GM23338 (cell line): ENCODE measurements at regions not wholly inside any gene's neighbourhood (a gene's known extent, or its start where the extent isn't known, plus 50 kb on each side); places are given as distances from the start of the nearest gene placed in this dataset.

Experiments used
- ATAC-seq: fragments of 200-7000 bp; cut with Tn5 transposase; 3 replicates; pipeline ENCODE4 v1.9.1; 2020
- DNase-seq: peaks from one replicate; pipeline ENCODE4 v3.0.0-alpha.2; 2015; ENCODE audit warnings: low spot score
- H2AFZ ChIP-seq: fragments of 200-600 bp; sonication (generic); 2 replicates; pipeline ENCODE4 v1.8.0; 2016; ENCODE audit warnings: antibody characterized with exemption, mild to moderate bottlenecking, moderate library complexity
- H3F3A ChIP-seq: fragments of 200-600 bp; sonication (generic); replicated peaks from 2 replicates; pipeline ENCODE4 v1.8.0; 2017; ENCODE audit warnings: antibody characterized with exemption, mixed run types, low read depth
- H3K27ac ChIP-seq: fragments of 200-600 bp; sonication (generic); 2 replicates; pipeline ENCODE4 v1.6.1; 2016; ENCODE audit warnings: low read depth
- H3K27me3 ChIP-seq: fragments of 200-600 bp; sonication (generic); 2 replicates; pipeline ENCODE4 v1.8.0; 2016; ENCODE audit warnings: mild to moderate bottlenecking, mixed run types, moderate library complexity; ENCODE audit not compliant: insufficient read depth
- H3K36me3 ChIP-seq: fragments of 200-600 bp; sonication (generic); 2 replicates; pipeline ENCODE4 v1.8.0; 2016; ENCODE audit warnings: mild to moderate bottlenecking; ENCODE audit not compliant: insufficient read depth
- H3K4me1 ChIP-seq: fragments of 200-600 bp; sonication (generic); 2 replicates; pipeline ENCODE4 v1.8.0; 2016; ENCODE audit warnings: mild to moderate bottlenecking, moderate library complexity; ENCODE audit not compliant: insufficient read depth
- H3K4me2 ChIP-seq: fragments of 200-600 bp; sonication (generic); 2 replicates; pipeline ENCODE4 v1.7.1; 2017; ENCODE audit warnings: mixed run types
- H3K4me3 ChIP-seq: fragments of 200-600 bp; sonication (generic); 2 replicates; pipeline ENCODE4 v1.6.1; 2016; ENCODE audit warnings: mixed run types
- H3K79me2 ChIP-seq: fragments of 200-600 bp; sonication (generic); replicated peaks from 2 replicates; pipeline ENCODE4 v1.8.0; 2017; ENCODE audit warnings: mild to moderate bottlenecking; ENCODE audit not compliant: insufficient read depth
- H3K9me2 ChIP-seq: fragments of 200-600 bp; sonication (generic); 2 replicates; pipeline ENCODE4 v1.8.0; 2017; ENCODE audit not compliant: insufficient read depth
- H4K20me1 ChIP-seq: fragments of 200-600 bp; sonication (generic); replicated peaks from 2 replicates; pipeline ENCODE4 v1.8.0; 2017; ENCODE audit warnings: mild to moderate bottlenecking; ENCODE audit not compliant: insufficient read depth
- H3K27ac Mint-ChIP-seq: 2 replicates; pipeline ENCODE4 v1.8.0; 2020; ENCODE audit warnings: inconsistent platforms, mild to moderate bottlenecking, moderate library complexity, mixed read lengths
- H3K27me3 Mint-ChIP-seq: 3 replicates; pipeline ENCODE4 v1.8.0; 2022; ENCODE audit warnings: low read depth, mild to moderate bottlenecking, moderate library complexity, mixed read lengths, inconsistent platforms; ENCODE audit not compliant: insufficient read depth, poor library complexity
- H3K36me3 Mint-ChIP-seq: 3 replicates; pipeline ENCODE4 v1.8.0; 2021; ENCODE audit warnings: low read depth, mild to moderate bottlenecking, inconsistent platforms, moderate library complexity, mixed read lengths
- H3K4me1 Mint-ChIP-seq: 3 replicates; pipeline ENCODE4 v1.8.0; 2020; ENCODE audit warnings: mild to moderate bottlenecking, inconsistent platforms, mixed read lengths
- H3K4me3 Mint-ChIP-seq: 3 replicates; pipeline ENCODE4 v1.8.0; 2021; ENCODE audit warnings: moderate library complexity, mild to moderate bottlenecking, inconsistent platforms, mixed read lengths
- H3K9me3 Mint-ChIP-seq: 3 replicates; pipeline ENCODE4 v1.8.0; 2020; ENCODE audit warnings: moderate library complexity, mild to moderate bottlenecking, inconsistent platforms, mixed read lengths
- CREB1 ChIP-seq: fragments of 250-450 bp; sonication (Bioruptor Pico); IDR thresholded peaks from 2 replicates; pipeline ENCODE4 v1.5.0; 2020; ENCODE audit warnings: low read depth, mild to moderate bottlenecking, moderate library complexity
- ETS1 ChIP-seq: IDR thresholded peaks from 2 replicates; pipeline ENCODE4 v1.6.1; 2016; ENCODE audit warnings: antibody characterized with exemption
- EZH2 ChIP-seq: fragments of 200-600 bp; sonication (generic); IDR thresholded peaks from one replicate; pipeline ENCODE4 v1.8.0; 2017; ENCODE audit warnings: antibody characterized with exemption, mild to moderate bottlenecking, low read depth; ENCODE audit not compliant: unreplicated experiment
- JUNB ChIP-seq: IDR thresholded peaks from one replicate; pipeline ENCODE4 v1.6.1; 2016; ENCODE audit warnings: antibody characterized with exemption; ENCODE audit not compliant: unreplicated experiment
- REST ChIP-seq: IDR thresholded peaks from one replicate; pipeline ENCODE4 v1.6.1; 2018; ENCODE audit warnings: antibody characterized with exemption; ENCODE audit not compliant: unreplicated experiment
- ZNF114 ChIP-seq: fragments of 250-450 bp; sonication (Bioruptor Pico); IDR thresholded peaks from 2 replicates; pipeline ENCODE4 v1.5.0; 2020; ENCODE audit warnings: mild to moderate bottlenecking, moderate library complexity
- ZNF331 ChIP-seq: fragments of 250-450 bp; sonication (Bioruptor Pico); IDR thresholded peaks from 2 replicates; pipeline ENCODE4 v1.5.0; 2020; ENCODE audit warnings: low read depth, mild to moderate bottlenecking, moderate library complexity

DNA sequence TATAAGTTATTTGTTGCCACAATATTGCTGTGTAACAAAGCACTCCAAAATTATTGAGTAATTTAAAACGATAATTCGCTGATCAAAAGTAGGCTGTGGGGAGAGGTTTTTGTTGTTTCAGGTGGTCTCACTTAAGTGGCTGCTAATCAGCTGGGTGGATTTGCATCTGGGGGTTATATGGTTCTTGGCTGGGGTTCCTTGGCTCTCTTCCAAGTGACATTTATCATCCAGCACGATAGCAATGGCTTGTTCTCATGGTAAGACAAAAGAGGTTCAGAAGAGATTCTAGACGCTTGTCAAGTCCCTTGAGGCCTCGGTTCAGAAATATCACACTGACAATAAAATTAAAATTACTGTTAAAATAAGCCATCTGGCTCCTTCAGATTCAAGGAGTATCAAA is 1648.8 kb downstream of the GRIK2 start (continued):
- TF ChIP-seq CREB1 (CRISPR knock-in tag) (no peak), JUNB (no peak)

- no peak for ATAC-seq
- H3K36me3 Mint-ChIP-seq = no peaks in the 10 kb centered on the region
- no peak overlapping the region for H3K27ac Mint-ChIP-seq
- H3F3A ChIP-seq = no peaks in the 10 kb centered on the region
- H3K36me3 ChIP-seq = no peaks in the 10 kb centered on the region
- DNase-seq = no peak
- H3K4me1 ChIP-seq = no peaks in the 10 kb centered on the region
- H3K27me3 Mint-ChIP-seq = no peaks in the 10 kb centered on the region
- no peaks in the 10 kb centered on the region for H3K79me2 ChIP-seq
- H3K27ac ChIP-seq = no peak overlapping the region
- no peak overlapping the region for H3K4me3 Mint-ChIP-seq
- H3K9me3 Mint-ChIP-seq = no peaks in the 10 kb centered on the region
- no peaks in the 10 kb centered on the region for H4K20me1 ChIP-seq
- H3K4me2 ChIP-seq = no peak overlapping the region
- no peaks in the 10 kb centered on the region for H3K9me2 ChIP-seq
- H3K27me3 ChIP-seq = no peaks in the 10 kb centered on the region
- TF ChIP-seq ETS1 (no peak), EZH2 (no peak), JUNB (no peak), REST (no peak), ZNF331 (CRISPR knock-in tag) (no peak), ZNF114 (CRISPR knock-in tag) (no peak)
- no peaks in the 10 kb centered on the region for H3K4me1 Mint-ChIP-seq
- H3K4me3 ChIP-seq = no peak overlapping the region
- no peak overlapping the region for H2AFZ ChIP-seq
Observed at GRCh38 chr6:103036846-103037245, 1643.3 kb downstream of the GRIK2 start.

DNA sequence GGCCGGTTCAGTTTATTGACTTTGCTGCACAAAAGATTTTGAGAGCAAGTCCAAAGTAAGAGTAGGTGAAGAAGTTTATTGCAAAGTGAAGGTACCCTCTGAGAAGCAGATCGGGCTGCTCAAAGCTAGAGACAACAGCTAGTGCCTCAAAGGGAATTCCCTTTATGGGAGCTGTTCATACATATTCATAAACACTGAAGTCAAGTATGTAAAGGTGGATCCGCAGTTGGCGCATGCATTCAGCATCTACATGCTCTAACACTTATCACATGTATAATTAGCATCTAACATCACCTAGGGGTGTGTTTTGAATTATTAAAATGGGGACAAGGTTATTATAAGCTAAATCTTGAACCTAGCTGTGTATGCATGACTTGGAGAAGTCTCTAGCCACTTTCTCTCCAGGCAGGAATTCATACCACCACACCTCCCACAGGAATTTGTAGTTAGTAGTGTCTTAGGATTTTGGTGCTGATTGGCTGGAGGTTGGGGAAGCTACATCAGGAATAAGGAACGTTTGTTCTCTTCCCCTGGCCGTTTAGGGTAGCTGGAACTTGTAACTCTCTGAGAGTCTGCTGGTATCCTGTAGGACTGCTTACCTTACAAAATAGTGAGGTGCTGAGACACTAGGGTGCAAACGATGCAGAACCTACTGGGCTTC is 1633.9 kb downstream of the GRIK2 start:
- Histone ChIP-seq H3F3A (no peaks in the 10 kb centered on the region), H3K4me3 (no peak overlapping the region), H3K4me2 (no peak overlapping the region), H3K36me3 (no peaks in the 10 kb centered on the region), H3K9me2 (no peaks in the 10 kb centered on the region), H3K27me3 (no peaks in the 10 kb centered on the region), H4K20me1 (no peaks in the 10 kb centered on the region), H3K4me1 (no peaks in the 10 kb centered on the region; the same call in 1 of the 2 replicates), H2AFZ (peak overlapping the region; percentile 60), H3K27ac (no peak overlapping the region), H3K79me2 (no peaks in the 10 kb centered on the region)
- H3K4me3 Mint-ChIP-seq = no peak overlapping the region
- TF ChIP-seq ZNF331 (CRISPR knock-in tag) (no peak), REST (no peak)
- H3K4me1 Mint-ChIP-seq = peaks cover 2% of the 10 kb centered on the region; the same call in 1 of the 3 replicates
- H3K9me3 Mint-ChIP-seq = no peaks in the 10 kb centered on the region
- no peak overlapping the region for H3K27ac Mint-ChIP-seq
- DNase-seq (peak; percentile 55), ATAC-seq (peak; percentile 29; the same call in 1 of the 3 replicates)
- H3K27me3 Mint-ChIP-seq = no peaks in the 10 kb centered on the region
- no peaks in the 10 kb centered on the region for H3K36me3 Mint-ChIP-seq
